DND-41 (cell line): ENCODE measurements at regions not wholly inside any gene's neighbourhood (a gene's known extent, or its start where the extent isn't known, plus 50 kb on each side); places are given as distances from the start of the nearest gene placed in this dataset.

Experiments
- ATAC-seq: fragments of 200-7000 bp; cut with Tn5 transposase; 3 replicates; pipeline ENCODE4 v1.9.1; 2021; ENCODE audit warnings: low read depth; ENCODE audit not compliant: insufficient read depth
- DNase-seq: peaks from one replicate; pipeline ENCODE4 v3.0.0-alpha.2; 2020
- H2AFZ ChIP-seq: 2 replicates; pipeline ENCODE4 v1.6.0; 2012; ENCODE audit warnings: low read depth, low read length
- H3K27ac ChIP-seq: 2 replicates; pipeline ENCODE4 v1.5.1; 2012; ENCODE audit warnings: low read length, inconsistent platforms
- H3K27me3 ChIP-seq: fragments of 200-600 bp; sonication (generic); 2 replicates; pipeline ENCODE4 v1.6.0; 2012; ENCODE audit warnings: low read length, mild to moderate bottlenecking, inconsistent platforms; ENCODE audit not compliant: insufficient read depth, poor library complexity
- H3K36me3 ChIP-seq: 2 replicates; pipeline ENCODE4 v1.5.1; 2012; ENCODE audit warnings: low read length, inconsistent platforms; ENCODE audit not compliant: insufficient read depth
- H3K4me1 ChIP-seq: 2 replicates; pipeline ENCODE4 v1.5.1; 2012; ENCODE audit warnings: mild to moderate bottlenecking, low read length; ENCODE audit not compliant: insufficient read depth
- H3K4me2 ChIP-seq: 2 replicates; pipeline ENCODE4 v1.6.0; 2012; ENCODE audit warnings: mild to moderate bottlenecking, moderate library complexity, low read length, inconsistent platforms; ENCODE audit not compliant: insufficient read depth
- H3K4me3 ChIP-seq, 2 experiments: fragments of 200-600 bp in 1 of 2; shearing (Covaris generic) in 1 of 2; 2 replicates each; pipeline ENCODE4 v1.5.1; 2012 to 2016; ENCODE audit warnings: inconsistent platforms in 2 of 2, low read length in 2 of 2, mild to moderate bottlenecking in 2 of 2, low read depth in 1 of 2, moderate library complexity in 1 of 2
- H3K79me2 ChIP-seq: 2 replicates; pipeline ENCODE4 v1.6.0; 2012; ENCODE audit warnings: low read length, inconsistent platforms; ENCODE audit not compliant: insufficient read depth
- H3K9ac ChIP-seq: 2 replicates; pipeline ENCODE4 v1.6.0; 2012; ENCODE audit warnings: low read depth, mild to moderate bottlenecking, inconsistent platforms, low read length, moderate library complexity
- H3K9me3 ChIP-seq: 2 replicates; pipeline ENCODE4 v1.5.1; 2012; ENCODE audit warnings: low read length, moderate library complexity, mild to moderate bottlenecking, inconsistent platforms; ENCODE audit not compliant: insufficient read depth, severe bottlenecking
- H4K20me1 ChIP-seq: 2 replicates; pipeline ENCODE4 v1.6.0; 2012; ENCODE audit warnings: low read length; ENCODE audit not compliant: insufficient read depth
- EZH2 ChIP-seq: IDR thresholded peaks from 3 replicates; pipeline ENCODE4 v1.6.1; 2012; ENCODE audit warnings: borderline replicate concordance, low read depth, mild to moderate bottlenecking, moderate library complexity, low read length, inconsistent platforms; ENCODE audit not compliant: severe bottlenecking
- TF ChIP-seq, protein P1 (sequence below): IDR thresholded peaks from 2 replicates; pipeline ENCODE4 v1.5.1; 2012; ENCODE audit warnings: borderline replicate concordance, low read length, moderate library complexity, mild to moderate bottlenecking; ENCODE audit not compliant: poor library complexity, severe bottlenecking; ENCODE audit errors: extremely low read depth

DNA sequence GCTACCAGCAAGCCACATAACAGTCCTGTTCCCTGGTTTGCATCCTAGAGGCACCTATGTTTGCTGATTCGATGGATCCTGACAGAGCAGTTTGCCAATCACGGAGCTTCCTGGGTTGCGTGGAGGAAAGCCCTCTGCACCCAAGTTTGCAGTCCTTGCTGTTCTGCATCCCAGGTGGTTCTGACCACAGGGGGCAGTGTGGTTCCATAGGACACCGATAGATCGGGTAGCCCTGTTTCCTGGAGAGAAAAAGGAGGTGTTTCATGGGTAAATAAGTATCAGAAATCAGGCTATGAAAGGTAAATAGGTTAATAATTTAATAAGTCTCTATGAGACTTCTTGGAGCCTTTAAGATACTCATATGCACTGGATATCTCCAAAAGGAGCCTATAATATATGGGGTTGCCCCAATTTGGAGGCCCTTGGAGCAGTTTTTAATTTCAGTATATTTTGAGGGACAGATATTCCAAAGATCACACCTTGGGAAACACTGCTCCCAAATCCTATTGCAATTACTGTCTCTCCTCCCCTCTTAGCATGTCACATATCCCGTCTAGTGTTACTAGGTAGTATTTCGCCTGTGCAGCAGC, 194.6 kb upstream of the TPM1 start:
- no peak overlapping the region for H3K27ac ChIP-seq
- H3K4me3 ChIP-seq = no peak overlapping the region
- H3K4me2 ChIP-seq = no peak overlapping the region
- TF ChIP-seq, protein P1, sequence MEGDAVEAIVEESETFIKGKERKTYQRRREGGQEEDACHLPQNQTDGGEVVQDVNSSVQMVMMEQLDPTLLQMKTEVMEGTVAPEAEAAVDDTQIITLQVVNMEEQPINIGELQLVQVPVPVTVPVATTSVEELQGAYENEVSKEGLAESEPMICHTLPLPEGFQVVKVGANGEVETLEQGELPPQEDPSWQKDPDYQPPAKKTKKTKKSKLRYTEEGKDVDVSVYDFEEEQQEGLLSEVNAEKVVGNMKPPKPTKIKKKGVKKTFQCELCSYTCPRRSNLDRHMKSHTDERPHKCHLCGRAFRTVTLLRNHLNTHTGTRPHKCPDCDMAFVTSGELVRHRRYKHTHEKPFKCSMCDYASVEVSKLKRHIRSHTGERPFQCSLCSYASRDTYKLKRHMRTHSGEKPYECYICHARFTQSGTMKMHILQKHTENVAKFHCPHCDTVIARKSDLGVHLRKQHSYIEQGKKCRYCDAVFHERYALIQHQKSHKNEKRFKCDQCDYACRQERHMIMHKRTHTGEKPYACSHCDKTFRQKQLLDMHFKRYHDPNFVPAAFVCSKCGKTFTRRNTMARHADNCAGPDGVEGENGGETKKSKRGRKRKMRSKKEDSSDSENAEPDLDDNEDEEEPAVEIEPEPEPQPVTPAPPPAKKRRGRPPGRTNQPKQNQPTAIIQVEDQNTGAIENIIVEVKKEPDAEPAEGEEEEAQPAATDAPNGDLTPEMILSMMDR = peak; percentile 63
- no peak for TF ChIP-seq EZH2
- no peaks in the 10 kb centered on the region for H3K9me3 ChIP-seq
- H3K79me2 ChIP-seq = no peaks in the 10 kb centered on the region
- H4K20me1 ChIP-seq = no peaks in the 10 kb centered on the region
- no peak overlapping the region for H2AFZ ChIP-seq
- no peaks in the 10 kb centered on the region for H3K27me3 ChIP-seq
- DNase-seq (peak; percentile 35), ATAC-seq (no peak)
- no peaks in the 10 kb centered on the region for H3K4me1 ChIP-seq
- H3K9ac ChIP-seq = no peak overlapping the region
- no peaks in the 10 kb centered on the region for H3K36me3 ChIP-seq

DNA sequence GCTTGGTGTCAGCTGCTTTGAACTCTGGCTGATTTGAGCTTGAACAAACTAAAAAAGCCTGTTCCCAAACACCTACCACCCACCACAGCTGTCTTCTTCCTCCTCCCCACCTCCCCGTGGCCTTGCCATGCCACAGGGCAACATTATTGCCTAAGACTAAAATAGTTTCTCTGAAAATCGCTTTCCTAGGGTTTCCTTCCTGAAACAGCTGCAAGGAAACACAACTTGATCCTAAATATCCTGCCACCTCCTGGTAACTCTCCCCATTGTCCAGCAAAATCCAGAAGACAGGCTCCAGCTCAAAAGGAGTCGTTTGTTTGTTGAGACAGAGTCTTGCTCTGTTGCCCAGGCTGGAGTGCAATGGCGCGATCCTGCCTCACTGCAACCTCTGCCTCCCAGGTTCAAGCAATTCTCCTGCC, 193.9 kb upstream of the TPM1 start:
- DNase-seq = no peak
- H3K27ac ChIP-seq = no peak overlapping the region
- no peak overlapping the region for H2AFZ ChIP-seq
- no peaks in the 10 kb centered on the region for H3K4me1 ChIP-seq
- no peak overlapping the region for H3K4me3 ChIP-seq
- no peaks in the 10 kb centered on the region for H3K9me3 ChIP-seq
- no peaks in the 10 kb centered on the region for H3K27me3 ChIP-seq
- no peak overlapping the region for H3K4me2 ChIP-seq
- H3K79me2 ChIP-seq = no peaks in the 10 kb centered on the region
- ATAC-seq = no peak
- no peak overlapping the region for H3K9ac ChIP-seq
- TF ChIP-seq EZH2 = no peak
- TF ChIP-seq, protein P1 = no peak
- H4K20me1 ChIP-seq = no peaks in the 10 kb centered on the region
- no peaks in the 10 kb centered on the region for H3K36me3 ChIP-seq

DNA sequence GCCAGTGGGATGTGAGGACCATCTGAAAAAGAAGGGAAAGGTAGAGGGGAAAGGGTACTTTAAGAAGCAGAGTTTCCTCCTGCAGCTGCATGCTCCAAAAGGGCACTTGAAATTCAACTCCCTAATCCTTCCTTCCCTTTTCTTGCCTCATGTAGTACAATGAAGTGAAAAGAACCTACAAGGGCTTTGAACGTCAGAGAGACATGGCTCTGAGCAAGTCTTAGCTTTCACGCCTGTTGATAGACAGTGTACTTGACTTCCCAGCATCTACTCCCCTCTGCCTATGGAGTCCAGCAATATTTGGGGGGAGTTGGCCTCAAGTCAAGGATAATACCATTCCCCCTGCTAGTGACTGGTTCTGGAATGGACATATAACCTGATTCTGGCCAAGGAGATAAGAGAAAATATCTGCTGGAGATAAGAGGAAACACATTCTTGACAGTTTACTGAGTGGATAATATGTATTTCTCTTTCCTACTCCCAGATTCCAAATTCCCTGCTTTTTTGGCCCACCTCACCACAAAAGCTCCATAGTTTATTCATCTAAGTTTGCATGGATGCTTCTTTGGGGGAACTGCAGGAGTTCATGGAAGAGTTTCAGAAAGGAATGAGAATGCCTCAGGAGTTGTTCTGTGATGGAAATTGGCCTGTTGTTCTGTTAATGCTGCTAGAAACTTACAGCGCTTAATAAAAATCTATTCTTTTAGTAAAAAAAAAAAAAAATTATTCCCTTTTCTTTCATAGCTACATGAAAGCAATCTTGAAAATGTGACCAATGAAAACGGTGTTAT, 193.0 kb upstream of the TPM1 start:
- Histone ChIP-seq H3K79me2 (no peaks in the 10 kb centered on the region), H3K9ac (no peak overlapping the region), H3K36me3 (no peaks in the 10 kb centered on the region), H3K27ac (no peak overlapping the region), H2AFZ (no peak overlapping the region), H3K4me2 (no peak overlapping the region), H3K9me3 (no peaks in the 10 kb centered on the region), H3K27me3 (no peaks in the 10 kb centered on the region), H3K4me1 (no peaks in the 10 kb centered on the region), H4K20me1 (no peaks in the 10 kb centered on the region), H3K4me3 (no peak overlapping the region)
- ATAC-seq = no peak
- TF ChIP-seq, protein P1 = no peak
- no peak for TF ChIP-seq EZH2
- no peak for DNase-seq
